NCI-H2029 treated with DMSO at 0.1 percent for 48 hours (cell line): ENCODE measurements at regions not wholly inside any gene's neighbourhood (a gene's known extent, or its start where the extent isn't known, plus 50 kb on each side); places are given as distances from the start of the nearest gene placed in this dataset.

Experiments
- DNase-seq: peaks from one replicate; lab custom pipeline; 2025; lab: John Stamatoyannopoulos, UW

- DNase-seq = no peak
These were observed 76.7 kb upstream of the UNC5A start for GRCh38 chr5:176733406-176734262.

GRCh38 chr5:176734756-176735342 is 75.5 kb upstream of the UNC5A start:
- DNase-seq = no peak

DNA sequence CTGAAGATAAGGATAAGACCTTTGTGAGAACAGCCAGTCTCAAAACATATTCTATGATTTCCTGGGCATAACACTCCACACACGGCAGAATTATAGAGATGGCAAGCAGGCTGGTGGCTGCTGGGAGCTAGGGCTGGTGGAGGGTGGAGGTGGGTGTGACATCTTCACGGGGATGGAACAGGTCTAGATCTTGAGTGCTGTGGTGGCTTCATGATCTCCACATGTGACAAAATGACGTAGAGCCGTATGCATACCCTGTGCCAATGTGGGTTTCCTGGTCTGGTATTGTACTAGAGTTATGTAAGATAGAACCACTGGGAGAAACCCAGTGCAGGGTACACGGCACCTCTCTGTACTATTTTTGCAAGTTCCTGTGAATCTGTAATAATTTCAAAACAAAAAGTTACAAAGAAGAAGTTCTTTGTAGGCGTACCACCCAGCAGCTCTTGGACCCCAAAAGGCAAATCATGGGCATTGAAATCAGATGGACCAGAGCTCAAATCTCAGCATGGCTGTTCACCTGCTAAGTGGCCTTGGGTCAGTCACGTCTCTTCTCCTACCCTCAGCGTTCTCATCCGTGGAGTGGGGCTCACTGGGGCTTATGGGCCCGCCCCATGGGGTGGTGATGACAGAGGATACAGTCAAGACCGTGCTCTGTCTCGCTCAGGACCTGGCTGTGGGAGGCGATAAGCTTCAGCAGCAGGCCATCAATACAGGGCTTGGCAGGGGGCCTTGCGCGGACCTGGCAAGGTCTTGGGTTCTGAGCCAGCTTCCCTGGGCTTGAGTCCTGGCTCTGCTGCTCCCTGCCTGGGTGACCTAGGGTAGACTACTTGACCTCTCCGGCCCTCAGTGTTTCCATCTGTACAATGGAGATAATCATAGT is 74.7 kb upstream of the UNC5A start:
- no peak for DNase-seq

DNA sequence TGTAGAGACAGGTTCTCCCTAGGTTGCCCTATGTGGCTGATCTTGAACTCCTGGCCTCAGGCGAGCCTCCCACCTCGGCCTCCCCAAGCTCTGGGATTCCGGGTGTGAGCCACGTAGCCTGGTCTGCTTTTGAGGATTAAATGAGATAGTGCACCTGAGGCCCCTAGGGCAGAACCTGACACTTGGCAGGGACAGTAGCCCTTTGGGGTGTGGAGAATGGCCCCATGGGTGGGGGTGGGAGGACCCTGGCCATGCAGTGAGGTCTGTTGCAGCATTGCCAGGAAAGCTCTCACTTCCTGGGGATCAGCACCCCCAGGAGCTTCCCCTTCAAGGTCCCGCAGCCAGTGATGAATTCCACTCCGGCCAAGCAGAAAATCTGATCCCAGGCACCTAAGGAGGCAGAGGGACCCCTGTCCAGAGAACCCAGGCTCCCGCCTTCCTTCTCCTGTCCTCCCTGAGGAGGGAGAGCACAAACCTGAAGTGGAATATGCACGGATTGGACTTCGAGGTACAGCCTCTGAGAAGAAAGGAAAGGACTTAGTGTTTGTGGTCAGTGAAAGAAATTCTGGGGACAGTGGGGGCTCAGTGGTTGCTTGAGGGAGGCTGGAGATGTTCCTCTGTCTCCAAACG is 73.9 kb upstream of the UNC5A start:
- no peak for DNase-seq

DNA sequence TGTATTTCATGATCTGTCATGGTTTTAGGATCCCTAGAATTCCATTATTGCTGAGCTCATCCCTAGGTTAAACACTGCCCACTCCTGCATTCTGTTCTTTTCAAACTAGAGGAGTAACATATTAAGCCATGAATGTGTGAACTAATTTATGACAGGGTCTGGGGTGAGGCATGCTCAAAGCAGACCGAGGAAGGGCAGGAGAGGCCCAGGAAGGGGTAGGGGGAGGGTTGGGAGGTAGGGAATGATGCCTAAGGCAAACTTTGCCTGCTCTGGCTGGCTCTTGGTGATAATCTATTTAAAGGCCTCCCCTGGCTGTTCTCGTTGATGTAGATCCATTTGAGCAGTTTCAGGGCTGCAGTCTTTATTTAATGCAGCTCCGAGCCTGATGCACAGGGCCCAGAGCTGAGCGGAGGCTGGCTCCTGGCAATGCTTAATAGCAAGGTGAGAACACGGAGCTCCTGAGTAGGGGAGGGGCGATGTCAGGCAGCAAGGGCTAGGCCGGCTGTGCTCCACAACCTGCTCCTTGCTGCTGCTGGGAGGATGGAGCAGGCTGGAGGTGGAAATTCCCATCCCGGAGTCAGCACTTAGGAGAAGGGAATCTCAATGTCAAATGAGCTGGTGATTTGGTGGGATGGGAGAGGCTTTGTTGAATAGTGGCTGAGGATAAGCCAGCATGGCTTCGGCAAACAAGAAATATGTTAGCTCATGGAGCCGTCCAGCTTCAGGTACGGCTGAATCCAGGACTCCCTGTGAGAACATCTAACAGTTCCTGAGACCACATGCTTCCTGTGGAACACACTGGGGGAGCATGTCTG is 73.2 kb upstream of the UNC5A start:
- DNase-seq = no peak

DNA sequence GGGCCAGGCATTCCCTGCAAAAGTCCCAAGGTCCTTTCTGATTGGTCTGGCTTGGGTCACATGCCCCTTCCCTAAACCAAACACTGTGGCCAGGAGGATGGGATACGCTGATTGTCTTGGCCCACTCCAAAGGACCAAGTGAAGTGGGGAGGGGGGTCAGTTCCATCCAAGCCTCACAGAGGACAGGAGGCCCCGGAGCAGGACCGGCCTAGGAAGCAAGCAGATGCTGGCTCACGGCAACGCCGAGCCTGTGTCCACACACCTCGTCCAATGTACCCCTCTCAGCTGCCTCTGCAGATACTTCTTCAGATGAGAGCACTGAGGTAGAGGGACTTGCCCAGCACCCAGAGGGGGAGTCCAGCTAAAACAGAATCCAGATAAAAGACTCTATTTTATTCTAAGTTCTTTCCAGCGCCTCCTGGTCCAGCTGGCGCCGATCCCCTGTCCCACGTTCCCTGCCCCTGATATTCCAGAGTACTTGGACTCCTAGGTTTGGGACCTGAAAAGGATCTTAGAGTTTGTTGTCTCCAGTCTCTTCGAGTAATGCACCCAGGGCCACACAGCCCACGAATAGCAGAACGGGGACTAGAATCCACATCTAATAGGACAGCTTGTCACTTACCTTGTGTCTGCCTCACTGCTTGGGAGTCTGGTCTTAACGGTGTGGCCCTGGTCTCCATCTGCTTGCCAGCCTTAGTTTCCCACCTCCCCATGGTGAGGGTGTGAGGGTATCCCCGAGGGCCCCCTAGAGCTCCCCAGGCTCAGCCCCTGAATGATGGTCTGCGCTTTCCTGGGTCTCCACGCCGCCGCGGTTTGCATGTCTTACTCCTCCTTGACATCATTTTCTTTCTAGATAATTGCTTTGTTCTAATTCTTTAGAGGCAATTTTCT is 72.4 kb upstream of the UNC5A start:
- DNase-seq = no peak

DNA sequence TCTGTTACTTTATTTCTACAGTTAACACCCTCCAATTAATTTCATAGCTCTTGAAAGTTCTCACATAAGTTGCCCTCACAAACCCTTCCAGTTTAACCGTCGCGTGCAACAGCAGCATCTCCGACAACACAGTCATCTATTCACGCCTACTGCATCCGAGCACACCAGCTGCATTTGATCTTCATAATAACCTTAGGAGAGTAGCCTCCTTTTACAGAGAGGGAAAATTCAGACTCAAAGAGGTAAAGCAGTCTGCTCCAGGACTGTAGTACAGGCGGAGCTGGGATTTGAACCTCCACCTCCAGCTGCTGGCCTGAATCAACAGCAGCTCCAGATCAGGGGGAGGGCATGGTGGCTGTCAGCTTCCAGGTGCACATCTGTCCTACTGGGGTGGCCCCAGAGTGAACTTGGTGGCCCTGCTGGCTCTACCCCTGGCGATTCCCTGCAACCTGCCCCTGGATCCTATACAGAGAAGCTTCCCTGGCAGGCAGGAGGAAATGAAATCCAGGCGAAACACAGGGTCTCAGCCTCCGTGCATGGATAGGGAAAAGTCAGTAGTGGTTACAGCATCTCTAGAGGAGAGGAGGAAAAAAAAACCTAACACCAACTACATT is 71.6 kb upstream of the UNC5A start:
- DNase-seq = no peak

DNA sequence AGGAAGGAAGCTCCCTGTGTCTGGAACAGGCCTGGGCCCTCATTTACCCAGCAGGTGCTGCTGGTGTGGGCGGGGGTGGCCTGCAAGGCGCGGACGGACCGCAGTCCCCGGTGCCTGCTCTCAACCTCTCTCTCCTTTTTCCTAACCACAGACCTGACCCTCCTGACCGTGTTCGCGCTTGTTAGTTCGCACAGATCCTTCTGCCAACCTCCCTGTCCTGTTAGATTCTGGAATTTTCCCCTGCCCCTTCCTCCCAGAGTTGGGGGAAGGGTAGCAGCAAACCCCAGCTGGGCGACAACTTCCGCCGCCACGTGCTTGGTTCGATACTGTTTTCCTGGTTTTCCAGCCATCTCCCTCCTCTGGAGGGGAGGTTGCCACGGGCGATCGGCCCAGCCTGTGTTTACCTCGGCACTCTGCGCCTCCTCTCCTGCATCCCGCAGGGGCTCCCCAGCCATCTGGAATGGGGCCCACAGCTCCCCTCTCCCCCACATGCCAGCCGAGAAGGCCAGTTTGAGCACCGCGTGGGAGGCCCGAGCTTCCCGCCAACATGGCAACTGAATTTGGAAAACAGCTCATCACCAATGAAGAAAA is 70.8 kb upstream of the UNC5A start:
- peak; percentile 83 for DNase-seq

DNA sequence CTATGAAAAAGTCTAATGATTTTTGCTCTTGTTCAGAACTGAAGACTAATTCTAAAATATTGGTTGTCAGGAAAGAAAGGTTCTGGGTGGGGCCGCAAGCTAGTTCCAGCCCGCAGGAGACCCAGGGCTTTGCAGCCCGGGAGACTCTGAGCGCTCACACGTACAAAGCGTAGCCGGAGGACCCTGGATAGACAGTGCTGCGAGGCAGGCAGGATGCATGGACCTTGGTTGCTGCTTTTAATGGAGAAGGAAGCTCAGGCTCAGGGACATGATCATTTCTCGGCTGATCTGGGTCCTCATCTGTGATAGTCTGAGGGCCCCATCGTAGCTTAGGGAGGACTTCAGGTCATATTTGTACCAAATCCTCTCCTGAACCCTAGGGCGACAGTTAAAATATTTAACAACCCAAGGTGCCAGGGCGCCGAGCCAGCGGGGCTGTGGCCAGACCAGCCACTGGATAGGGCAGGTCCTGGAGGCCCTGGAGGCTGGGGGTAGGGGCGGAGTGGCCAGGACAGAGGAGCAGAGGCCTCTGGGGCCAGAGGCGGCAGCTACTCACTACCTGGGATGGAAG is 70.1 kb upstream of the UNC5A start:
- DNase-seq = peak; percentile 15

GRCh38 chr5:176740702-176741496 is 69.5 kb upstream of the UNC5A start:
- no peak for DNase-seq

DNA sequence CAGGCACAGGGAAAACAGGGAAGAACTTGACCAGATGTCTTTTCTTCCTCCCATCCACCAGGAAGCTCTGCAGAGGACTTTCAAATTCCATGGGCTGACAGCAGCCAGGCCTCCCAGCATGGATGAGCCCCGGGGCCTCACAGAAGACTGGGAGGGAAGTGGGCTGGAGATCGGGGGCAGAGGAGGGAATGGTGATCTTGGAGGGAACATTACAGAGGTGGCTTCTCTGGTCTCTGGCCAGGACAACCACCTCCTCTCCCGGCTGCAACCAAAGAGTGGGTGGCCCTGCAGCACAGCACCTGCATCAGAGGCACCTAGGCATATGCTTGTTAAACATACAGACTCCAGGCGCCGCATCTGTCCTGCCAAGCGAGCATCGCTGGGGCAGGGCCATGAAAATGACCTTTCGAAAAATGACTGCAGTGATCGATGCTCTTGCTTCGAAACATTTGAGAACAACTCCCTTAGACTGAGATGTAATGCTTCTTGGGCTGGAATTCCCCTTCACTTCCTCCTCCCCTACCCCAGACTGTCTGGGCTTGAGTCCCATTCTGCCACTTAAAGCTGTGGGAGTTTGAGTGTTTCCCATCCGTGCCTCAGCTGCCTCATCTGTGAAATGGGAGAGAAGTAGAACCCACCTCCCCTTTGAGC is 68.7 kb upstream of the UNC5A start:
- DNase-seq = no peak

DNA sequence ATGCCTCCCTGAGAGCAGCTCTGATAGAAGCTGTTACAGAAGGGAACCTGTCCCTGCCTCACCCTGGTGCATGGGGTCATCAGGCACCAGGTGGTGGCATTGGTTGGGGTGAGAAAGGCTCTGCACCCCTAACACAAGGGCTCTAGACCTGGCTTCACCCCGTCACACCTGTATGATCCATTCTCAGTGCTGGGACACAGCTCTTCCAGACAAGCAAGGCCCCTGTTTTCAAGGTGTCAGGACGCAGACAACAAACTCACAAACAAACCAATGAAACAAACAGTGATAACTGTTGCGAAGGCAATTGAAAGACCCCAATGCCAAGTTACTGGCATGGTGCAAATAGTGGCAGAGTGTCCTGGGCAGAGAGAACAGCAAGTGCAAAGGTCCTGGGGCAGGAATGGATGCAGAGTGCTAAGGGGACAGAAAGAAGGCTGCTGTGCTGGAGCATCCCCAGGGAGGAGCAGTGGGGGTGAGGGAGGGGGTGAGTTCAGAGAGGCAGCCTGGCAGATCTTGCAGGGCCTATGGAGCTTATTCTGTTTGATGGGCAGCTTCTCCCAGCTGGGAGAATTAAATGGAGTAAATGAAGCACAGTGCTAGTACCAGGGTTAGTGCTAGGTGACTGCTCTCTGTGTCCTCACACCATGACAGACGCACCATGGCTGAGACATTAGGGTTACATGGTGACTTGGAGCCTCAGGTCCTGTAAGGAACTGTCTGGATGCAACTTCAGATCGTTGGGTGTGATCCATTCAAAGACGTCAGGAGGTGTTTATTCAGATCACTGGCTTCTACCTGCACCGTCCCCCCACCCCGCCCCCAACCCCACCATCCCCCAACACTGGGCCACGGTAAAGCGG is 67.9 kb upstream of the UNC5A start:
- no peak for DNase-seq

DNA sequence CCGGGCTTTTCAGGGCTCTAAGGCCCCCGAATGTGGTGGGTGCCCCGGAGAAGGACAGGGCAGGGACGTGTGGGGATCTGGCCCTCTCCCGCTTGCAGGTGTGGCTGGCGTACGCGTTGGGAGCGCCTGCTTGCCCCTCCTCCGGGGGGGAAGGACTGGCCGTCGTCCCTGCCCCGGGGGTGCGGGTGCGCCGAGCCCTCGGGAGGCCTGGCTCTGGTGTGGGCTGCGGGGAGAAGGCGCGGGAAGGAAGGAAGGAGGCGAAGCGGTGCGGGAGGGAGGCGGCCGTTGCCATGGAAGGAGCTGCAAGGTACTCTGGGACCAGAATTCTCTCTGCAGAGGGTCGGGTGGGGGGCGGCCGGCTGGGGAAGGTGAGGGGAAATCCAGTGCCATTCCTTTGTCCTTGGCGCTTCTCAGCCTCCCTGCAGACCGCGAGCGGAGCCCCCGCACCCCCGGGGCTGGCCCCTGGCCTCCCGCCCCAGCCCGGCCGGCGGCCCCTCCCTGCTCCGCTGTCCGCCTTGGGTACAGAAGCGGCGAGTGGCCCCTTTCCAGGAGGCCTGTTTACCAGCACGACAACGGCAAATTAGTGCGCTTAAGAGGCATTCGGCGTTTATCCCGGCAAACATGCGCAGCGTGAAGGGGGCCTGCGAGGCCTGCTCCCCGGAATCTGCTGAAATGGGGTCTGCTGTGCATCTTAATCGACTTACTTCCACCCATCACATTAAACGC is 67.1 kb upstream of the UNC5A start:
- DNase-seq = peak; percentile 22

- DNase-seq = no peak
These were observed 66.3 kb upstream of the UNC5A start for GRCh38 chr5:176743868-176744583.

DNA sequence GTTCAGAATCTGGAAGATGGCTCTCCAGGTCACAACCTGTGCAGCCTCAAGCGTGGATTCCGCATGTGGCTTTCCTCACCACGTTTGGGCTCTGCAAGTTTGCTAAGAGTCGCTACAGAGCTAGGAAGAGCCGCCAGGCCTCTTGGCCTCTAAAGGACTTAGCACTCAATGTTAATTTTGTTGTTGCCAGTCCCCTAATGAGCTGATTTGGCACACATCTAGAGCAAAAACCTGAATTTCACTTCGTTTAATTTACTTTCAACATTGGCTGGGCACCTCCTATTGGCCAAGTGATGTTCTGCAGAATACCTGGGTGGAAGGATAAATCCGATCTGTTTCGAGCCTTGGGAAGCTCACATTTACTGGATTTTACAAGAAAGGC is 65.8 kb upstream of the UNC5A start:
- peak; percentile 11 for DNase-seq

DNA sequence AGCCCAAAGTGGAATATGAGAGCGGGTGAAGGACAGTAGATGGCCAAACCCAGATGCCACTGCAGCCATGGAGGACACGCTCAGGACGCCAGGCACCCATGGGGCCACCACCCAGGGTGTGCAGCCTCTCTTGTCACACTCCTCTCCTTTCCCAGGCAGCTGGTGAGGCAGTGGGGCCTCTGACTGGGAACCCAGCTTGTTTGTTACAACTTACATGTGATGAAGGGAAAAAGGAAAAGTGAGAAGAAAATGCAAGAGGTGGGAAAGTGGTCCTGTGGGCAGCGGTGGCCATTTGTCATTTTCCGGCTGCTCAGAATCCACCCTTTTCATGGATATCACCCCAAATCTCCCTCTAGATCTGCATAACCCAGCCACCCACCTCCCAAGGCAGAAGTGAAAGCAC is 62.7 kb upstream of the UNC5A start:
- no peak for DNase-seq
